ENCODE measurements at regions not wholly inside any gene's neighbourhood (a gene's known extent, or its start where the extent isn't known, plus 50 kb on each side); places are given as distances from the start of the nearest gene placed in this dataset.

DNA sequence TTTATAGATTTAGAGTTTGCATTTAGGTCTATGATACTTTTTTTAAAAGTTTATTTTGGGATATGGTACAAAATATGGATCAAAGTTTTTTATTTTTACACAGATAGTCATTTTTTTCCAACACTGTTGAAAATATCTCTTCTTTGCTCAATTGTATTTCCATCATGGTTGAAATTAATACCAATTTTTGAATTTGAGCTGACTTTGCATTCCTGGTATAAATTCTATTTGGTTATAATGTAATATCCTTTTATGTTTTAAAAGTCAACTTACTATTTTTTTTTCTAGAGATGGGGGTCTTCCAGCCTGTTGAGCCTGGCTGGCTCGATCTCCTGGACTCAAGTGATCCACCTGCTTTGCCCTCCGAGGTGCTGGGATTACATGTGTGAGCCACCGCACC lies 620.1 kb downstream of the OLFM4 start:
- intact Hi-C loops (cut with micrococcal nuclease) = no loop called here

GRCh38 chr13:53672005-53672404 lies 643.4 kb downstream of the OLFM4 start:
- intact Hi-C loops (cut with micrococcal nuclease) = no loop called here

DNA sequence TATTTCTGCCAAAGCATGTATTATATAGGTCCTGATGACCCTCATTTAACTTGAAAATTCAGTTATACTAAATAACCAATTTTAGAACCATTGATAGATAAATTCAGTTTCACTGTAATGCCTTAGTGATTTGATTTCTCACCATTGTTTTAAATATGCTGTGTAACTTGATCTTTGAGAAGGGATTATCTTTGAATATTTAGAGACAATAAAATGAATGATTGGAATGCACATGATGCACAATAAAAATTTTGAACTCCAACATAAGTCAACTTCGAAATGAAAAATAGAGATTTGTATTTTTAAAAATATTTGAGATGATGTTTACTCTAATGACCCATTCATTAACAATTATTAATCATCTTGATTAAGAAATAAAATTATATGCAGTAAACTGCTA lies 654.5 kb downstream of the OLFM4 start:
- intact Hi-C loops (cut with micrococcal nuclease) = no loop called here

GRCh38 chr13:53683608-53684007 lies 655.0 kb downstream of the OLFM4 start:
- intact Hi-C loops (cut with micrococcal nuclease) = no loop called here

GRCh38 chr13:53691417-53691816 lies 662.8 kb downstream of the OLFM4 start:
- intact Hi-C loops (cut with micrococcal nuclease) = no loop called here

GRCh38 chr13:53694814-53695532 lies 666.4 kb downstream of the OLFM4 start:
- intact Hi-C loops (cut with micrococcal nuclease) = no loop called here

DNA sequence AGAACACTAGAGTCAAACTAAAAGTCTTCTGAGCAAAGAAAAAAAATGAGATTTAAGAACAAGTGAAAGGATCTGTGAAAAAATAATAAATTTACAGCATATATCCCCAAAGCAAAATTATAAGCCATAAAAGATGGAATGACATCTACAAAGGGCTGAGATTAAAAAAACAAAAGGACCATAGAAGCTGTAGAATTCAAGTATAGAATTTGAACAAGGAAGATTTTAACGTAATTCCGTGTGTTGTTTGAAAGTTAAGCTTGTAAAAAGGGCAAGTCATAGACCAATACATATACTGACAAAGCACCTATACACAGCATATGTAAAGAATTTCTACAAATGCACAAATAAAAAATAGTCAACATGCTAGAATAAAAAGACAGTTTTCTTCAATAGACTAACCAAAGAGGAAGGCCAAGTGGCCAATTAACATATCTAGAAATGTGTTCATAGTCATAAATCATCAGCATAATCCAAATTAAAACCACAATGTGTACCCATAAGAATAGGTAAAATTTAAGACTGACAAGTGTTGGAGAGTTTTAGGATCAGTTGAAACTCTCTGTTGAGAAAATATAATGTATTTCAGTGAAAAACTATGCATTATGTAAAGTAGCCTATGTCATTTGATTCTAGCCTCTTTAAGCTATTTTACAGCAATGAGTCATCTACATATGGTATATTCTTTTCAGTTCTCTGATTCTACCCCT lies 674.9 kb downstream of the OLFM4 start:
- intact Hi-C loops (cut with micrococcal nuclease) = no loop called here

DNA sequence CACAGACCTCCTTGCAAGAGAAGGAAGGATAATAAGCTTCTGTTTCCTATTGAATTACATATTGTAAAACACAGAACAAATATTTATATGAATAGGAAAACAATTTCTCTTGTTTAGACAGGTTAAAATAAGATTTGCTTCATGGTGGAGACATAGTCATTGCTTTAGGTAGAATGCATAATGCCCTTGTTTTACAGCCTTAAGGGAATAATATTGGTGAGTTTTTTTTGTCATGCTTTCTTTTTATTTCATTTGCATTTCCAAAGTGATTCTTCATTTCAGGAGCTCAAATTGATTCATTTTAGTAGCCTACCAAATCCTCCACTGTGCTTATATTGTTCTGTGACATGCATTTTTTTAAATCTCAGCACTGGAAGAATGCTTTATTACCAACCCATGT lies 690.7 kb downstream of the OLFM4 start:
- intact Hi-C loops (cut with micrococcal nuclease) = no loop called here

- intact Hi-C loops (cut with micrococcal nuclease) = no loop called here
These were observed 704.1 kb downstream of the OLFM4 start for GRCh38 chr13:53732664-53733063.

DNA sequence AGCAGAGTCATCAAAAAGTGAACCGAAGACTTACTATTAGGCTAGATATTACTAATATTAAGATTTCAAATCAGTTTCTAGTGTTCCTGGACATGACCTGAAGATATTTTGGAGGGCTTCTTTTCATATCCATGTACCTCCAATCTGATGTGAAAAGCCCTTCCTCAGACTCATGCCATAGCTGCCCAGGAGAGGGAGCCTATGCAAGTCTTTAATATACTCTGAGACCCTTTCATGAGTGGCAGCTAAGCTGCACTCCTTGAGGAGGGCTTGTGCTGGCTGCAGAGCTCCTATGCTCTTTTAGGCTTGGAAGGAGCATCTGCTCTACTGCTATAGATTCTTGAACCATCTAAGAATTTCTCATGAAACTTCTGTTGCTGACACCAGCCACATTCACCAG lies 715.3 kb downstream of the OLFM4 start:
- intact Hi-C loops (cut with micrococcal nuclease) = no loop called here

GRCh38 chr13:53747825-53748224 lies 719.2 kb downstream of the OLFM4 start:
- intact Hi-C loops (cut with micrococcal nuclease) = no loop called here

DNA sequence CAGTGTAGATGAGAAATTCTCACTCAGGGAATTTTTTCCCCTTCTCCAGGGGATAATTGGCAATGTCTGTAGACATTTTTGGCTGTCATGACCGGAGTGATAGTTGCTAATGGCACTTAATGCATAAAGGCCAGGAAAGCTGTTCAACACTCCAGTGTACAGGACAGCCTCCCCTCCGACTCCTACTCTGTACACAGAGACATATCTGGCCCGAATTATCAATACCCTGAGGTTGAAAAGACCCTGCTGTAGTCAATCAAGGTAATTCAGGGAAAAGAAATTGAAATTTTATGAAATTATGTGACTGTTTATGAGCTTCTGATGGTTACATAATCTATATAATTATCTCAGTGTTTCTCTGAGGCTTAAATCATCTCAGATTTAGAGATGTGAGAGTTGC lies 720.7 kb downstream of the OLFM4 start:
- intact Hi-C loops (cut with micrococcal nuclease) = no loop called here

DNA sequence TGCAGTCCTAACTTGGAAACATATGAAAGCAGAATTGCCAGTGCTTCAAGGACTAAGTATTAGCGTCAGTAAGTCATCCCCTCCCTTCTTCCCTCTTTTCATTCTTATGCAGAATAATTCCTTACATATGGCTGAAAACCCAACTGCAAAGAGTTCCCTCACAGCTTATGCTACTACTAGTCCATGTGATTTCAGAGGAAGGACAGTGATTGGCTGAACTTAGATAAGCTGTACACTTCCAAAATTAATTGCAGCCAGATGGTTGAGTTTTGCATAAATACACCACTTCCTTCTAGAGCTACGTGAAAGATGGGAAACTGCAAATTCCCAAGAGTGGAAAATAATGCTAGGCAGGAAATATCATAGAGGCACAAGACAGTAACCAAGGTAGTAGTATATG lies 730.4 kb downstream of the OLFM4 start:
- intact Hi-C loops (cut with micrococcal nuclease) = no loop called here

DNA sequence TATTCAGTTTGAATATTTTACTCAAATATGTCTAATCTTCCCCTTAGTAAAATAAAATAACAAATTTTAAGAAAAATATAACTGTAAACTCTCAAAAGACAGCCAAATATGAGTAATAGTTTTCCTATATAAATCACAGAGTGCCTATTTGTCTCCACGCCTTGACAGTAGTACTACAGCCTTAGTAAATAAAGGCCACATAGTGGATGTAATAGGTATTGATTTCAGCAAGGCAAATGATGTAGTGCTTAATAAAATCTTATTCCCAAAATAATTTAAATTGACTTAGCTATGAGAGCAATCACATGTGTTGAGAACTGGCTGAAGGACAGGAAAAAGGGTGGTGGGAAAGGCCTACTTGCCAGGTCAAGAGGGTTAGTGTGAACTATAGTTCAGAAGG lies 747.2 kb downstream of the OLFM4 start:
- intact Hi-C loops (cut with micrococcal nuclease) = no loop called here

GRCh38 chr13:53778937-53779336 lies 750.3 kb downstream of the OLFM4 start:
- intact Hi-C loops (cut with micrococcal nuclease) = no loop called here

DNA sequence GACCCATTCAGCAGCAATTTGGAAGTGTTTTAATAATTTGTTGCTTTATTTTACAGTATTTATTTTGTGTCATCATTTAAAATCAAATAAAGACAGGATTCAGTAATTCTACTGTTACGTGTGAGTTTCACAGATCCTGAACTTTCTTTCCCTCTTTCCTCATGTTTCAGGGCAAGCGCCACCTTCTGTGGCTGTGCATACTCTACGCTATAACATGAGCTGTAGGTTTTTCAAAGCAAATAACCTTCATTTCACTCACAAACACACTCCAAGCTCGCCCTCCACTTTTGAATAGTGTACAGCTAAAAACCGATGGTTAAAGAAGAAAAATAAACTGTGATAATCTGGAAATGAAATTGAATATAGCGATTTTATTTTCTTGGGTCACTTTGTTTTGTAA lies 753.3 kb downstream of the OLFM4 start:
- intact Hi-C loops (cut with micrococcal nuclease) = no loop called here

GRCh38 chr13:53782488-53782961 lies 753.9 kb downstream of the OLFM4 start:
- intact Hi-C loops (cut with micrococcal nuclease) = no loop called here

DNA sequence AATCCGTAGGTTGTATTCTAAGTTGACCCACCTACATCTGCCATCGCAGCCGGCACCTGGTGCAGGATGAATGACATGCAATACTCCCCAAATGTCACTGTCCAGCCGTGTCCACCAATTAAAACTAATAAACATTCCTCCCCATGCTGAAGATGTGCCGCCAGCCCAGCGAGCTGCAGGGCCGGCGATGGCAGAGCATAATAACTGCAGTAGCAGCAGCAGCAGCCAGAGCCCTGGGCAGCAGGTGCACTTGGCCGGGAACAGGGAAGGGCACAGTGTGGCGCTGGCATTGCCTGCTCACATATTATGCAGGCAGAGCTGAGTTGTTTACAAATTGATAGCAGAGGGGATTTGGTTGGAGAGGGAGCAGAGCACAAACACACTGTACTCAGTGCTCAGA lies 754.9 kb downstream of the OLFM4 start:
- intact Hi-C loops (cut with micrococcal nuclease) = no loop called here

DNA sequence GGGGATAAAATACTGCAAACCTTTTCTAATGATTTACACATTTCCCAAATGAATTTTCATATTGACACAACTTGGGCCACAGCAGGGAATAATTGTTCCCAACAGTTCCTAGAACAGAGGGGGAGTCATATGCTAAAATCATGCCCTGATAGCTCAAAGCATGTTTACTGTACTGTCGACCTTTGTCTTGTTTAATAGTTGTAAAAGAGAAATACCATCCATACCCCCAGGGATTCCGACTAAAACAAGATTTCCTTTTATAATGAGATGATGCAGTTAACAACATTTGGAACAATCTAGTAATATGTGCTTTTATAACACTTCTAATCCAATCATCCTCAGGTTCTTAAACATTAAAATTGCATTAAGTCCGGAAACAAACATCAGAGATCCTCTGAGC lies 759.7 kb downstream of the OLFM4 start:
- intact Hi-C loops (cut with micrococcal nuclease) = no loop called here

GRCh38 chr13:53800011-53800410 lies 771.4 kb downstream of the OLFM4 start:
- intact Hi-C loops (cut with micrococcal nuclease) = no loop called here

DNA sequence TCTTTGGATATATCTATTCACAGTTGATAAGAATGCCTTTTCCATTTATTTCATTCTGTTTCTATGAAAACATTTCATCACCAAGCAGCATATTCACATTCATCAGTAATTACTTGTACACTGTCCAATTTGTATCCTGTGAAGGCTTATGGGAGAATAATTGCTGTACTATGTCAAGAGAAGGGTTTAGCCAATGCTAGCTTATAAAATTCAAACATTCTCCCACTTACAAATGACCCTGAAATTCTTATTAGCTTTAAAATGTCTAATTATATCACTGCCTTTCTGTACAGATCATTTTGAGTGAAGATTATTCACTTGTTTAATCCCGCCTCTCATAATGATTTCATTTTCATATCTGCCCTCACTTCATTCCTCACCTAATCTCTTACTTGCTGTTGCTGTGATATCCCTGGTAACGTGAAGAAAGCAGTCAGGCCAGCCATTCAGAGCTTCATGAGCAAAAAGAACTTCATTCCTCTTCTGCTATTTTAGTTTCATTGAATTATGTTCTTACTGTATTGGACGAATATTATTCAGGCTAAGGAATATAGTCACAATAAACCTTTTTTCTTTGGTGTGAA lies 778.7 kb downstream of the OLFM4 start:
- intact Hi-C loops (cut with micrococcal nuclease) = no loop called here

- intact Hi-C loops (cut with micrococcal nuclease) = no loop called here
These were observed 793.0 kb downstream of the OLFM4 start for GRCh38 chr13:53821632-53822031.

GRCh38 chr13:53822136-53822535 lies 793.5 kb downstream of the OLFM4 start:
- intact Hi-C loops (cut with micrococcal nuclease) = no loop called here
